ENCODE measurements at regions not wholly inside any gene's neighbourhood (a gene's known extent, or its start where the extent isn't known, plus 50 kb on each side); places are given as distances from the start of the nearest gene placed in this dataset.

DNA sequence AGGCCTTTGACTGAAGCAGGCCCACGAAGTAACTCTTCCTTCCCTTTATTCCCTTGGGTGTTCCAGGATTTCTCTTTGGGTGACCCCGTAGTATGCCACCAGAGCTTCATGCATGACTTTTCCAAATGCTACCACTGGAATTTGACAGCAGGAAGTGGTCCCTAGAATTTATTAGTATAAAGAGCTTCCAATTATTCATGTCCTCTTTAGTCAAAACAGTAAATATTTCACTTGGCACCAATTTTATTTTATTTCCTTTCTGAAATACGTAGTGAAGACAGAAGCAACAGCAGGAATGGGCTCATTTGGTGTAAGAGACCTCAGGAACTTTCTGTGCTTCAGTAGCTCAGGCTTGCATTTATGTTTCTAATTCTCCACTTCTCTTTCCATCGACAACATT lies 151.3 kb downstream of the LCA5 start:
- TF ChIP-seq, protein P1, sequence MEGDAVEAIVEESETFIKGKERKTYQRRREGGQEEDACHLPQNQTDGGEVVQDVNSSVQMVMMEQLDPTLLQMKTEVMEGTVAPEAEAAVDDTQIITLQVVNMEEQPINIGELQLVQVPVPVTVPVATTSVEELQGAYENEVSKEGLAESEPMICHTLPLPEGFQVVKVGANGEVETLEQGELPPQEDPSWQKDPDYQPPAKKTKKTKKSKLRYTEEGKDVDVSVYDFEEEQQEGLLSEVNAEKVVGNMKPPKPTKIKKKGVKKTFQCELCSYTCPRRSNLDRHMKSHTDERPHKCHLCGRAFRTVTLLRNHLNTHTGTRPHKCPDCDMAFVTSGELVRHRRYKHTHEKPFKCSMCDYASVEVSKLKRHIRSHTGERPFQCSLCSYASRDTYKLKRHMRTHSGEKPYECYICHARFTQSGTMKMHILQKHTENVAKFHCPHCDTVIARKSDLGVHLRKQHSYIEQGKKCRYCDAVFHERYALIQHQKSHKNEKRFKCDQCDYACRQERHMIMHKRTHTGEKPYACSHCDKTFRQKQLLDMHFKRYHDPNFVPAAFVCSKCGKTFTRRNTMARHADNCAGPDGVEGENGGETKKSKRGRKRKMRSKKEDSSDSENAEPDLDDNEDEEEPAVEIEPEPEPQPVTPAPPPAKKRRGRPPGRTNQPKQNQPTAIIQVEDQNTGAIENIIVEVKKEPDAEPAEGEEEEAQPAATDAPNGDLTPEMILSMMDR (IDR thresholded peaks at IDR 0.05), result no peak
- TF ChIP-seq POLR2A (IDR thresholded peaks at IDR 0.05), result no peak

All from thyroid gland (tissue), 4 donors.